Ascending aorta (tissue), 2 donors: ENCODE measurements at regions not wholly inside any gene's neighbourhood (a gene's known extent, or its start where the extent isn't known, plus 50 kb on each side); places are given as distances from the start of the nearest gene placed in this dataset.

Experiments
- DNase-seq, 2 donors: peaks; one replicate each; pipeline ENCODE4 v3.0.0-alpha.2; 2019; ENCODE audit warnings: low spot score in 2 of 2
- H3K27ac ChIP-seq, 2 donors: fragments of 200-600 bp; sonication (generic); one replicate each; pipeline ENCODE4 v1.5.1; 2016 to 2017; ENCODE audit warnings: mild to moderate bottlenecking in 1 of 2
- H3K27me3 ChIP-seq: fragments of 200-600 bp; sonication (generic); one replicate; pipeline ENCODE4 v1.5.1; 2017
- H3K36me3 ChIP-seq, 2 donors: fragments of 200-600 bp; sonication (generic); one replicate each; pipeline ENCODE4 v1.5.1; 2016
- H3K4me1 ChIP-seq, 2 donors: fragments of 200-600 bp; sonication (generic); one replicate each; pipeline ENCODE4 v1.5.1; 2016 to 2017; ENCODE audit warnings: mild to moderate bottlenecking in 1 of 2
- H3K4me3 ChIP-seq, 2 donors: fragments of 200-600 bp; sonication (generic); one replicate each; pipeline ENCODE4 v1.5.1; 2016 to 2017; ENCODE audit warnings: mild to moderate bottlenecking in 1 of 2
- H3K9me3 ChIP-seq, 2 donors: fragments of 200-600 bp; sonication (generic); one replicate each; pipeline ENCODE4 v1.5.1; 2016
- CTCF ChIP-seq, 3 experiments: fragments of 200-600 bp in 2 of 3; fragments of 450-650 bp in 1 of 3; sonication (generic) in 2 of 3; IDR thresholded peaks; one replicate each; pipeline ENCODE4 v1.5.1; 2016 to 2019; ENCODE audit warnings: antibody characterized with exemption in 3 of 3, mild to moderate bottlenecking in 1 of 3, moderate library complexity in 1 of 3
- intact Hi-C: fragments of 100-400 bp; cut with DNase I; formaldehyde crosslinking; loops from one replicate; pipeline ENCODE4 v1.15.1; 2023

- no peaks in the 10 kb centered on the region for H3K9me3 ChIP-seq
- H3K4me3 ChIP-seq: no peak overlapping the region
- no peaks in the 10 kb centered on the region for H3K4me1 ChIP-seq
- no peaks in the 10 kb centered on the region for H3K36me3 ChIP-seq
- no peak overlapping the region for H3K27ac ChIP-seq
- no peak for TF ChIP-seq CTCF (IDR thresholded peaks at IDR 0.05)
- no peak for DNase-seq
- intact Hi-C loops: no loop called here
- H3K27me3 ChIP-seq: no peaks in the 10 kb centered on the region
Observed at GRCh38 chr20:9930142-9930541, 91.3 kb upstream of the PAK5 start.

DNA sequence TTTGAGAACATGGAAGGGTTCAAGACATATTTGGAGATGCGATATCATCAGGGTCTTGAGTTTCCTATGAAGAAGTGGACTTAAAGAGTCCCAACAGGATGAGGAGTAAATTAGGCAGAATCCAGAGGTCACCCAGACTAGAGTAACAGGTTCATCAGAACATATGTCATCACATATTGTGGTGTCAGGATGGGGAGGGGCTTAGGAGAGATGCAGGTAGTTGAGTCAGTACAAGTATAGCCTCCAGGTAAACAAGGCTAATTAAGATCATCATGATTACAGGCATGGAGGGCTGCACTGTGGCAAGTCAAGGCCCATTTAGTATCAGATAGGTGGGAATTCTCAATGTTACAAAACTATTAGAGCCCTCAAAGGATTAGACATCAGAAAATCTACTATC is 90.1 kb upstream of the PAK5 start:
- no peaks in the 10 kb centered on the region for H3K27me3 ChIP-seq
- no peak for TF ChIP-seq CTCF (IDR thresholded peaks at IDR 0.05)
- no peak overlapping the region for H3K27ac ChIP-seq
- intact Hi-C loops: no loop called here
- no peaks in the 10 kb centered on the region for H3K4me1 ChIP-seq
- H3K9me3 ChIP-seq: no peaks in the 10 kb centered on the region
- no peak for DNase-seq
- H3K4me3 ChIP-seq: no peak overlapping the region
- H3K36me3 ChIP-seq: no peaks in the 10 kb centered on the region

DNA sequence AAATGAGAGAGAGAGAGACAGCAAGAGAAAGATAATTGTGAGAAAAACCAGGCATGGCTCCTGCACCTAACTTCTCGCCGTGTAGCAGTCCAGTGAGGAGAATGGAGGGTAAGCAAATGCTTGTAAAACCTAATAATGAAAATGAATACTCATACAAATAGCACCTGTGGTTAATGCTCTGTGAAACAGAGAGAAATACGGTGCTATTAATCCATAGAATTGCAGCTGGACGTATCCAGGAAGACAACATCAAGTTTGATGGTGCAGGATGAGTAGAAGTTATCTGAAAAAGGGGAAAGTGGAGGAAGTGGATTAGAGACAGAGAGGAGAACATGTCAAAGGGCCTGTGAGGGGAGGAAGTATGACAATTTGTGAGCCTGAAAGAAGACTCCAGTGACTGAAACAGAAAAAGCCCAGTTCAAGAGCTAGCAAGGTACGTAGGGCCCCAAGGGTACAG is 89.4 kb upstream of the PAK5 start:
- Histone ChIP-seq H3K27me3 (no peaks in the 10 kb centered on the region), H3K27ac (no peak overlapping the region), H3K9me3 (no peaks in the 10 kb centered on the region), H3K36me3 (no peaks in the 10 kb centered on the region), H3K4me1 (no peaks in the 10 kb centered on the region), H3K4me3 (no peak overlapping the region)
- intact Hi-C loops: no loop called here
- no peak for TF ChIP-seq CTCF (IDR thresholded peaks at IDR 0.05)
- DNase-seq: no peak

DNA sequence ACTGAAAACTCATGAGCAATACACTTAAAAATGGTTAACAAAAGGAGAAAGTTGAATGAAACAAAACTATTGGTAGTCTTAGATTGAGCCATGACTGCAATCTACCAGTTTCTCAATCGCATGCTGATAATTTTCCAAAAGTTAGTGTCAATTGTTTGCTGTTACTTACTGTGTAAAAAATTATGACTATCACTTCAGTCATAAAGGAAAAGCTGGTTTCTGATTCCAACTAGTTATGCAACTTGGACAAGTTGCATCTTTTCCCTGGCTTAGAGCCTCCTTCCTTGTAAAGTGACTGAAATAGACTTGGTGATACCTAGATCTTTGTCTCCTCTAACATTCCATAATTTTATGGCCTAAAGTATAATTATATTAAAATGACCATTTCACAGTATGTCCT is 88.3 kb upstream of the PAK5 start:
- TF ChIP-seq CTCF (IDR thresholded peaks at IDR 0.05): no peak
- Histone ChIP-seq H3K27me3 (no peaks in the 10 kb centered on the region), H3K27ac (no peak overlapping the region), H3K36me3 (no peaks in the 10 kb centered on the region), H3K9me3 (no peaks in the 10 kb centered on the region), H3K4me3 (no peak overlapping the region), H3K4me1 (no peaks in the 10 kb centered on the region)
- no peak for DNase-seq
- intact Hi-C loops: no loop called here

DNA sequence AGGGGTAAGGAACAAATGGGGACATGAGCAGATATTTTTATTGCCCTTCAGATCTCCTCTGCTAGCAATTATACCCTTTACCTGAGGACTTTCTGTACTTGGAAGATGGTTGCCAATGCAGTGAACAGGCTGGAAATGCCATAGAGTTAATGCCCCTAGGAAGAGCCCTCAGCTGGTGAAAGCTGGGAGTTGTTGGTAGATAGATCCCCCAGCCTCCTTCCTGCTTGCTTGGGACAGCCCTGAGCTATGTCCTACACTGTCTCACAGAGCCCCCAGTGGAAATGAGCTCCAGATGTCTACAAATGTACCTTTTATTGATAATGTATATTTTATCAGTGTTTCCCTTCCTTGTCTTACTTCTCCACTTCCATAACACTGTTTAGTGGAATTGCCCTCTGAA is 87.6 kb upstream of the PAK5 start:
- Histone ChIP-seq H3K9me3 (no peaks in the 10 kb centered on the region), H3K27ac (no peak overlapping the region), H3K27me3 (no peaks in the 10 kb centered on the region), H3K36me3 (no peaks in the 10 kb centered on the region), H3K4me3 (no peak overlapping the region), H3K4me1 (no peaks in the 10 kb centered on the region)
- TF ChIP-seq CTCF (IDR thresholded peaks at IDR 0.05): no peak
- DNase-seq: no peak
- intact Hi-C loops: no loop called here

GRCh38 chr20:9926007-9926406 is 87.1 kb upstream of the PAK5 start:
- intact Hi-C loops: no loop called here
- no peak for DNase-seq
- no peaks in the 10 kb centered on the region for H3K4me1 ChIP-seq
- H3K4me3 ChIP-seq: no peak overlapping the region
- no peaks in the 10 kb centered on the region for H3K36me3 ChIP-seq
- TF ChIP-seq CTCF (IDR thresholded peaks at IDR 0.05): no peak
- H3K27ac ChIP-seq: no peak overlapping the region
- no peaks in the 10 kb centered on the region for H3K27me3 ChIP-seq
- no peaks in the 10 kb centered on the region for H3K9me3 ChIP-seq
